NT2/D1 (cell line): ENCODE measurements at regions not wholly inside any gene's neighbourhood (a gene's known extent, or its start where the extent isn't known, plus 50 kb on each side); places are given as distances from the start of the nearest gene placed in this dataset.

Experiments used
- YY1 ChIP-seq: IDR thresholded peaks from 2 replicates; pipeline ENCODE4 v1.6.1; 2011; ENCODE audit not compliant: insufficient read length, insufficient read depth
- ZNF274 ChIP-seq: IDR thresholded peaks from 2 replicates; pipeline ENCODE4 v1.6.1; 2011; ENCODE audit warnings: mild to moderate bottlenecking, low read depth, low read length

DNA sequence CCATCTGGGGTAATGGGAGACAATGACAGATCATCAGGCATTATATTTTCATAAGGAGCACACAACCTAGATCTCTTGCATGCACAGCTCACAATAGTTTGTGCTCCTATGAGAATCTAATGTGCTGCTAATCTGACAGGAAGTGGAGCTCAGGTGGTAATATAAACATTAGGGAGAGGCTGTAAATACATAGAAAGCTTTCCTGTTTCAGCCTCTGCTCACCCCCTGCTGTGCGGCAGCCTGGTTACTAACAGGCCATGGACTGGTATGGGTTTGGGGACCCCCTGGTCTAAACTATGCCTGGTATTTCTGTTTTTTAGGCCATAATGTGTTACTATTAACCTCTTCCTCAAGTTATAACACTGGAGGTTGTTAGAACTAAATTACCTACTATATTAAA lies 1373.7 kb downstream of the LRFN5 start:
- TF ChIP-seq ZNF274 = no peak
- no peak for TF ChIP-seq YY1
